ENCODE measurements at regions not wholly inside any gene's neighbourhood (a gene's known extent, or its start where the extent isn't known, plus 50 kb on each side); places are given as distances from the start of the nearest gene placed in this dataset.
A peak's percentile ranks its signal among the peaks of the same experiment; 100 is the strongest.

- Mint-ChIP-seq H3K27me3 (ENCODE audit: unreplicated experiment) (no peaks in the 10 kb centered on the region), H3K36me3 (ENCODE audit: unreplicated experiment) (peaks cover 3% of the 10 kb centered on the region), H3K4me1 (ENCODE audit: unreplicated experiment) (peaks cover 28% of the 10 kb centered on the region), H3K4me3 (ENCODE audit: unreplicated experiment) (no peak overlapping the region), H3K27ac (ENCODE audit: unreplicated experiment) (no peak overlapping the region), H3K9me3 (ENCODE audit: unreplicated experiment) (peaks cover 15% of the 10 kb centered on the region)
- no peak for TF ChIP-seq CTCF (IDR thresholded peaks at IDR 0.05)
- no peak for DNase-seq (ENCODE audit: extremely low spot score, unreplicated experiment)
Measured at GRCh38 chr16:64830653-64831052, 291.2 kb downstream of the CDH11 start.

GRCh38 chr16:64829678-64830077, 292.2 kb downstream of the CDH11 start:
- TF ChIP-seq CTCF (IDR thresholded peaks at IDR 0.05): no peak
- H3K36me3 Mint-ChIP-seq (ENCODE audit: unreplicated experiment): peaks cover 7% of the 10 kb centered on the region
- no peak for DNase-seq (ENCODE audit: extremely low spot score, unreplicated experiment)
- peaks cover 32% of the 10 kb centered on the region for H3K4me1 Mint-ChIP-seq (ENCODE audit: unreplicated experiment)
- no peaks in the 10 kb centered on the region for H3K27me3 Mint-ChIP-seq (ENCODE audit: unreplicated experiment)
- H3K9me3 Mint-ChIP-seq (ENCODE audit: unreplicated experiment): peaks cover 25% of the 10 kb centered on the region
- H3K27ac Mint-ChIP-seq (ENCODE audit: unreplicated experiment): no peak overlapping the region
- H3K4me3 Mint-ChIP-seq (ENCODE audit: unreplicated experiment): no peak overlapping the region

- TF ChIP-seq CTCF (IDR thresholded peaks at IDR 0.05): no peak
- peaks cover 7% of the 10 kb centered on the region for H3K36me3 Mint-ChIP-seq (ENCODE audit: unreplicated experiment)
- no peaks in the 10 kb centered on the region for H3K27me3 Mint-ChIP-seq (ENCODE audit: unreplicated experiment)
- peak overlapping the region; percentile 69 for H3K27ac Mint-ChIP-seq (ENCODE audit: unreplicated experiment)
- H3K9me3 Mint-ChIP-seq (ENCODE audit: unreplicated experiment): peaks cover 23% of the 10 kb centered on the region
- no peak for DNase-seq (ENCODE audit: extremely low spot score, unreplicated experiment)
- H3K4me3 Mint-ChIP-seq (ENCODE audit: unreplicated experiment): no peak overlapping the region
- H3K4me1 Mint-ChIP-seq (ENCODE audit: unreplicated experiment): peaks cover 39% of the 10 kb centered on the region
Measured at GRCh38 chr16:64826374-64826773, 295.5 kb downstream of the CDH11 start.

- no peak for DNase-seq (ENCODE audit: extremely low spot score, unreplicated experiment)
- peaks cover 33% of the 10 kb centered on the region for H3K4me1 Mint-ChIP-seq (ENCODE audit: unreplicated experiment)
Measured at GRCh38 chr16:64823481-64824075, 298.3 kb downstream of the CDH11 start.

More at GRCh38 chr16:64823481-64824075, 298.3 kb downstream of the CDH11 start:
- TF ChIP-seq CTCF (IDR thresholded peaks at IDR 0.05): no peak
- no peak overlapping the region for H3K4me3 Mint-ChIP-seq (ENCODE audit: unreplicated experiment)
- H3K9me3 Mint-ChIP-seq (ENCODE audit: unreplicated experiment): peaks cover 23% of the 10 kb centered on the region
- no peaks in the 10 kb centered on the region for H3K27me3 Mint-ChIP-seq (ENCODE audit: unreplicated experiment)
- H3K36me3 Mint-ChIP-seq (ENCODE audit: unreplicated experiment): peaks cover 7% of the 10 kb centered on the region
- H3K27ac Mint-ChIP-seq (ENCODE audit: unreplicated experiment): no peak overlapping the region
